LNCaP clone FGC (cell line): ENCODE measurements at regions not wholly inside any gene's neighbourhood (a gene's known extent, or its start where the extent isn't known, plus 50 kb on each side); places are given as distances from the start of the nearest gene placed in this dataset.

Source experiments
- DNase-seq: peaks from one replicate; pipeline ENCODE4 v3.0.0-alpha.2; 2011; ENCODE audit warnings: low read depth
- H3K4me3 ChIP-seq: 2 replicates; pipeline ENCODE4 v1.5.1; 2011; ENCODE audit warnings: mild to moderate bottlenecking, low read depth, low read length, control low read depth
- TF ChIP-seq, protein P1 (sequence below): IDR thresholded peaks from 2 replicates; pipeline ENCODE4 v1.5.1; 2012; ENCODE audit warnings: mild to moderate bottlenecking; ENCODE audit not compliant: control insufficient read depth, insufficient read depth; ENCODE audit errors: extremely low read depth

GRCh38 chr6:63521475-63522210, 50.6 kb upstream of the LOC128125822 start:
- no peak overlapping the region for H3K4me3 ChIP-seq
- TF ChIP-seq, protein P1, sequence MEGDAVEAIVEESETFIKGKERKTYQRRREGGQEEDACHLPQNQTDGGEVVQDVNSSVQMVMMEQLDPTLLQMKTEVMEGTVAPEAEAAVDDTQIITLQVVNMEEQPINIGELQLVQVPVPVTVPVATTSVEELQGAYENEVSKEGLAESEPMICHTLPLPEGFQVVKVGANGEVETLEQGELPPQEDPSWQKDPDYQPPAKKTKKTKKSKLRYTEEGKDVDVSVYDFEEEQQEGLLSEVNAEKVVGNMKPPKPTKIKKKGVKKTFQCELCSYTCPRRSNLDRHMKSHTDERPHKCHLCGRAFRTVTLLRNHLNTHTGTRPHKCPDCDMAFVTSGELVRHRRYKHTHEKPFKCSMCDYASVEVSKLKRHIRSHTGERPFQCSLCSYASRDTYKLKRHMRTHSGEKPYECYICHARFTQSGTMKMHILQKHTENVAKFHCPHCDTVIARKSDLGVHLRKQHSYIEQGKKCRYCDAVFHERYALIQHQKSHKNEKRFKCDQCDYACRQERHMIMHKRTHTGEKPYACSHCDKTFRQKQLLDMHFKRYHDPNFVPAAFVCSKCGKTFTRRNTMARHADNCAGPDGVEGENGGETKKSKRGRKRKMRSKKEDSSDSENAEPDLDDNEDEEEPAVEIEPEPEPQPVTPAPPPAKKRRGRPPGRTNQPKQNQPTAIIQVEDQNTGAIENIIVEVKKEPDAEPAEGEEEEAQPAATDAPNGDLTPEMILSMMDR, result no peak
- DNase-seq, result no peak
